Effector memory CD4-positive, alpha-beta T cell (primary cell): ENCODE measurements at regions not wholly inside any gene's neighbourhood (a gene's known extent, or its start where the extent isn't known, plus 50 kb on each side); places are given as distances from the start of the nearest gene placed in this dataset.

ENCODE experiments used
- DNase-seq, 3 donors: peaks; one replicate each; pipeline ENCODE4 v3.0.0-alpha.2; 2020
- H3K27ac ChIP-seq: 2 replicates; pipeline ENCODE4 v1.7.0; 2013; ENCODE audit warnings: mild to moderate bottlenecking, low read length, moderate library complexity; ENCODE audit not compliant: insufficient read depth, poor library complexity, severe bottlenecking
- H3K27me3 ChIP-seq: replicated peaks from 2 replicates; pipeline ENCODE4 v1.7.0; 2013; ENCODE audit warnings: mild to moderate bottlenecking, low read length; ENCODE audit not compliant: insufficient read depth, control insufficient read depth, poor library complexity, severe bottlenecking
- H3K36me3 ChIP-seq: 2 replicates; pipeline ENCODE4 v1.7.0; 2013; ENCODE audit warnings: mild to moderate bottlenecking, low read length, moderate library complexity; ENCODE audit not compliant: control insufficient read depth, insufficient read depth
- H3K4me1 ChIP-seq: 2 replicates; pipeline ENCODE4 v1.7.0; 2013; ENCODE audit warnings: low read length, mild to moderate bottlenecking; ENCODE audit not compliant: control insufficient read depth, insufficient read depth, poor library complexity, severe bottlenecking
- H3K4me3 ChIP-seq: 2 replicates; pipeline ENCODE4 v1.7.0; 2013; ENCODE audit warnings: low read length, low read depth, mild to moderate bottlenecking; ENCODE audit not compliant: insufficient read depth, poor library complexity, severe bottlenecking
- H3K9me3 ChIP-seq: 2 replicates; pipeline ENCODE4 v1.7.0; 2013; ENCODE audit warnings: mild to moderate bottlenecking, low read length, moderate library complexity; ENCODE audit not compliant: control insufficient read depth

DNA sequence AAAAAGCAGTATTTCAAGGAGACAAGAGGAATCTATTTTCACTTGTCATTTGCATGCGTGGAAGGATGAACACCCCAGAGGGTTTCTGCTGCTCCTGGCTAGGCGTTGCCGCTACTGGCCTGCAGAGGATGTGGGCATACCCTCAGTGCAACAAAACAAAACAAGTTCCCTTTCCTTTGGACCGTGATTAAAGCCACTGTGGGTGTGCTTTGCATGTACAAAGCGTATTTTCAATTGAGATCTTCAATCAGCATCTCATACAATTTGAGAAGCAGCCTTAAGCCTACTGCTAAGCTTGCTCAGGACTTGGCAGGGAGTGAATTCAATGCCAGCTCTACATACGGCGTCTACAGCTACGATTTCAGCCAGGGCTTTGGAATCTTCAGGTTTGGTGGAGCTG is 298.4 kb downstream of the LPIN1 start:
- Histone ChIP-seq H3K4me3 (peak overlapping the region; percentile 20), H3K27ac (no peak overlapping the region), H3K4me1 (peaks cover 12% of the 10 kb centered on the region), H3K36me3 (no peaks in the 10 kb centered on the region), H3K9me3 (no peaks in the 10 kb centered on the region), H3K27me3 (no peaks in the 10 kb centered on the region)
- no peak for DNase-seq

DNA sequence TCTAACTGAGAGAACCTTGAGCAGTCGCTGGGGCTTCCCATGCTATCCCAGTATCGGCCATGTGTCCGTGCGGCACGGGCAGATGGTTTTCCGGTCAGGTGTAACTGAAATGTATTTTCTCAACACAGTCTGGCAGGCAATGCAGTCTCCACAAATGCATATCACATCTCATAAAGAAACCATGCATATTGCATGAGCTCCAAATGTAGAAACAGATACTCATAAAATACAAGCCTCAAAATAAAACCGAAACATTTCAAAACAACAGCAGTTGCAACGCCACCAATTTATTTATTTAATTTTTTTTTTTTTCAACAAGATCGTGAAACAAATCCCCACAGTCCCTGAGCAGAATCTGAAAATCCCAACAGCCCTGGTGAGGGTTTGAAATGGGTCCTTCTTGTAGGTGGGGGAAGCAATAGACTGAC is 299.4 kb downstream of the LPIN1 start:
- Histone ChIP-seq H3K4me3 (no peak overlapping the region), H3K4me1 (peaks cover 12% of the 10 kb centered on the region), H3K27ac (no peak overlapping the region), H3K9me3 (no peaks in the 10 kb centered on the region), H3K27me3 (no peaks in the 10 kb centered on the region), H3K36me3 (no peaks in the 10 kb centered on the region)
- no peak for DNase-seq

DNA sequence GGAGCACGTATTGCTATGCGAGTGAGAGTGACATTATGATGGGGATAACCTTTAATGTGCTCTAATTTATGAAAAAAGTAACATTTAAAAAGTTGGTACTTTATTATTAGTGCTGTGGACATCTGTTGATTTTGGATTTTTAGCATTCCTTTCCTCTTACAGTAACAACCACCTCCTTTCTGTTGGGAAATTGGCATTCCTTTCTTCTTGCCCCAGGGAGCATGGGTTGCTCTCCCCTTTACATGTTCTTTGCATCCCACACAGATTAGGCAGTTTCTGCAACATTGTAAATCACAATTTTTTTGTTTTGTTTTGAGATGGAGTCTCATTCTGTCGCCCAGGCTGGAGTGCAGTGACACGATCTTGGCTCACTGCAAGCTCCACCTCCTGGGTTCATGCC is 300.2 kb downstream of the LPIN1 start:
- H3K9me3 ChIP-seq, result no peaks in the 10 kb centered on the region
- no peaks in the 10 kb centered on the region for H3K27me3 ChIP-seq
- H3K36me3 ChIP-seq, result no peaks in the 10 kb centered on the region
- peaks cover 12% of the 10 kb centered on the region for H3K4me1 ChIP-seq
- H3K27ac ChIP-seq, result no peak overlapping the region
- H3K4me3 ChIP-seq, result no peak overlapping the region
- DNase-seq, result no peak

DNA sequence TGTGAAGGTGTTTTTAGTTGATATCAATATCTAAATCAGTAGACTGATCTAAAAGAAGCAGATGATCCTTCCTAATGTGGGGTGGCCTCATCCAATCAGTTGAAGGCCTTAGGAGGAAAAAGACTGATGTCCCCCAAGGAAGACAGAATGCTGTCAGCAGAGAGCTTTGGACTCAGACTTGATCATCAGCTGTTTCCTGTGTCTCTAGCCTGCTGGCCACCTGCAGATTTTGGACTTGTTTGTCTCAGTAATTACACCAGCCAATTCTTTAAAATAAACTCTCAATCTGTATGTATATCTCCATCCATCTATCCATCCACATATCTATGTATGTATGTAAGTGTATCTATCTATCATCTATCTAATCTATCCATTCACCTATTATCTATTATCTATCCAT is 301.3 kb downstream of the LPIN1 start:
- Histone ChIP-seq H3K36me3 (no peaks in the 10 kb centered on the region), H3K4me3 (no peak overlapping the region), H3K4me1 (peaks cover 12% of the 10 kb centered on the region), H3K9me3 (no peaks in the 10 kb centered on the region), H3K27me3 (no peaks in the 10 kb centered on the region), H3K27ac (no peak overlapping the region)
- DNase-seq, result no peak

DNA sequence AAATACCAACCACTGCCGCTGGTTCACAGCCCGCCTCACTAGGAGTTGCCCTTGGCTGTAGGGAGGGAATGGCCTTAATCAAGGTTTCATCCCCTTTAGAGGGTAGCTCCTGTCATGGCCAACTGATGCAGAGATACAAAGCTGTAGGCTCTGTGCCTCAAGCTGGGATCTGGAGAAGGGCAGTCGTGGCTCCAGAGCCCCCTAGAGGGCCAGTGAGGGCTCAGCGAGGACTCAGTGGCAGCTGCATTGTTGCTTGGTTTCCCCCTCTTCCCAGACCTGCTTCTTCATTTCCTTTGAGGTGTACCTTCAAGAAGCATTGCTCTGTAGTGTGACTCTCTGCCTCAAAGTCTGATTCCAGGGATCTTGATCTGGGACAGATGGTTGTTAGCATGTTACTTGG is 302.1 kb downstream of the LPIN1 start:
- Histone ChIP-seq H3K36me3 (no peaks in the 10 kb centered on the region), H3K4me3 (no peak overlapping the region), H3K4me1 (peaks cover 12% of the 10 kb centered on the region), H3K9me3 (no peaks in the 10 kb centered on the region), H3K27me3 (no peaks in the 10 kb centered on the region), H3K27ac (no peak overlapping the region)
- no peak for DNase-seq

DNA sequence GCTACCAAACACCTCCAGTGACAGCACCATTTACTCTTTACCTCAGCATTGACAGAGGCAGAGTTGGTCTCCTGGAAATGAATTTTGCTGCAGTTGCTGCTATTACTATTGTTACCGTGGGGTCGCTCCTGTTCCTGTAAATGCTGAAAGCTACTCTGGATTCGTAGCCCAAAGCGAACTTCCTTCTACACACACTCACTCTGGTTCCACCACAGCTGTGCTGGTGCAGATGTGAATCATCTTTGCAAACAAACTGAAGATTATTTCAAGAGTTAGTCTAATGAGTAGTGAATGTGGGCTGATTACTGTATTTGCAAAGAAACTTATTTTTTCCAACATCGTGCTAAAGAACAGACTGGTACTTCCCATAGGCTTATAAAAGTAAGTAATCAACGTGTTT is 304.0 kb downstream of the LPIN1 start:
- Histone ChIP-seq H3K4me1 (peaks cover under 1% of the 10 kb centered on the region), H3K4me3 (no peak overlapping the region), H3K9me3 (no peaks in the 10 kb centered on the region), H3K27ac (no peak overlapping the region), H3K27me3 (no peaks in the 10 kb centered on the region), H3K36me3 (no peaks in the 10 kb centered on the region)
- DNase-seq, result no peak

DNA sequence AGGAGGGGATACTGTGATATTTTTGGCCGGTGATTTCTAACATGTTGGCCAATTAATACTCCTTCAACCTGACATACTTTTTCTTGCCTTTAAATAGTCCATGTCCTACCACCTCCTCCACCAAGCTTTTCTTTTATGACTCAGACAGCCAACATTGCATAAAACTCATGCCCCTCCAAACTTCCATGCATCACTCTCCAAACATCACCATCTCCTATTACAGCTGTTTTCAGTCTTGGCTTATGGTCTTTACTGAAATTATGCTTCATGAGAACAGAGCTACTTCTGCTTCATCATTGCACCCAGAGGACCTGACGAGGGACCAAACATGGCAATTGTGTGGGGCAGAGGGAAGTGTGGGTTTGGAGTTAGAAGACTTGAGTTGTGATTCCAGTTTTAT is 305.4 kb downstream of the LPIN1 start:
- DNase-seq, result no peak

DNA sequence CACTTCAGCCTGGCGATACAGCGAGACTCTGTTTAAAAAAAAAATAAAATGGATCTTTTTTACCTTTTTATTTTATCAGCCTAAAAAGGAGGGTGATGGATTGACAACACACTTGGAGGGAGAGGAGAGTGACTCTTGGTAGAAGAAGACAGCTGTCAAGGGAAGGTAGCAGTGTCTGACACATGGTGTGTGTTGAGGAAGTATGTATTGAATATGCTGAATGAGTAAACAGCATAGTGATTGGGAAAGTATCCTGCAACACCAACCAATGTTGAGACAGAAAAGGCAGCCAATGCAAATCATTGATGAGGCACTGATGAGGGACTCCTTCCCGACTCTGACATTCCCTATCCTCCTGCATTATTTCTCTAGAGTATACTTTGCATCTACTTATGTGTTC is 306.4 kb downstream of the LPIN1 start:
- Histone ChIP-seq H3K4me1 (no peaks in the 10 kb centered on the region), H3K4me3 (no peak overlapping the region), H3K36me3 (no peaks in the 10 kb centered on the region), H3K9me3 (no peaks in the 10 kb centered on the region), H3K27ac (no peak overlapping the region), H3K27me3 (no peaks in the 10 kb centered on the region)
- DNase-seq, result no peak

More for the DNA sequence above, 305.4 kb downstream of the LPIN1 start:
- Histone ChIP-seq H3K4me3 (no peak overlapping the region), H3K27me3 (no peaks in the 10 kb centered on the region), H3K9me3 (no peaks in the 10 kb centered on the region), H3K4me1 (no peaks in the 10 kb centered on the region), H3K36me3 (no peaks in the 10 kb centered on the region), H3K27ac (no peak overlapping the region)

DNA sequence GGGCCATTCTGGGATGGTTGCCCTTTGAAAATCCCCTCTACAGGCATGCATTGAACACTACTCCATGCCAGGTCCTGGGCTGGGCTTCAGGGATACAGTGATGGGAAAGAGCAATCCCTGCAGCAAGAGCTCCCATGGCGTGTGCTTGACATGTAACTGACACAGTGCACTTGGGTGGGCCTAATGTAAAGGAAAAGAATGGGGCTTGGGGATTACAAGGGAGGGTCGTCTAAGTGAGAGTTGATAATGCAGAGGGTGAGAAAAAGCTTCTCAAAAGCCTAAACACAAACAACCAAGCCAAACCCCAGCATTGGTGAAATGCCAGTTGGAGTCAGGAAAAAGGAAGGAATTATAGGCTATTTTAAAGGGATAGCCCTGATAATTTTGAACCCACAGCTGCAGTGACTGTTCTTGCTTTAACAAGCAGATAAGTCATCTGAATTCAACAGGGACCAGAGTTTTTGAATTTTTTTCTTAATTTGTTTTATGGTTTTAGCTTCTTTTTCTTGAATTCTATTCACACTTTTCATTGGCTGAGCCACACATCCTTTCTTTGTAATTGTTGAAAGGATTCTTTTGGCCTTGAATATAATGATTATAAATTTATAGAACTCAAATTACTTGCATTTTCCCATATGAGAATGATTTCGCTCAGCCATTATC is 308.7 kb downstream of the LPIN1 start:
- no peak overlapping the region for H3K4me3 ChIP-seq
- no peaks in the 10 kb centered on the region for H3K9me3 ChIP-seq
- DNase-seq, result no peak
- no peaks in the 10 kb centered on the region for H3K27me3 ChIP-seq
- no peaks in the 10 kb centered on the region for H3K36me3 ChIP-seq
- H3K4me1 ChIP-seq, result no peaks in the 10 kb centered on the region
- H3K27ac ChIP-seq, result no peak overlapping the region

DNA sequence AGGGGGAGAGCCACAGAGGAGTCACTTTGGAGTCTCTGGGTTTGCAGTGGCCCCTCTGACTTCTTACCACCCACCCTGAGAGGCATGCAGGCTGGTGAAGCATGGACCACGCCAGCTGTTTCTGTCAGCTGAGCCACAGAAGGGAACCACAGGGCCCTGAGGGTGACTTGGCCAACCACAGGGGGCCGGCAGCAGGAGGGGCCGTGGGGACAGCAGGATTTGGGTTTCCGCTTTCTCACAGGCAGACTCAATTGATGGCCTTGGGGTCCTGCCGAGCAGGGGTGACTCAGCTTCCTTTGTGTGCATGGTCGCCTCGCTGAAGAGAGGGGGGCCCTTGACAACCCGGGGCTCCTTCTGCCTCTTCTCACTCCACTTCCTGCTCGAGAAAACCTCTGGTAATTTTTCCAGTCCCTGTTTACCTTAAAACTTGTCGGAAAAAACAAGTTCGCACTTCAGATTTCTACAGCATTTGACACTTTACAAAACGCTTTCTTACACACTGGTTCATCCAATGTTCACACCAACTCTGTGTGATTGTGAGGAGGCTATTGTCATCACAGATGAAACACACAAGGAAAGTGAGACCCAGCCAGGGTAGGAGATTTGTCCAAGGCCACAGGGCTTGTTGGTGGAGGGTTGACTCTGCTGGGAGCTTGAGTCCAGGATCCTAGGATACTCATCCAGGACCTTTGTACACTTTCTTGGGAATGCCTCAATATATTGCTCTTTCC is 311.2 kb downstream of the LPIN1 start:
- H3K4me1 ChIP-seq, result no peaks in the 10 kb centered on the region
- no peak overlapping the region for H3K4me3 ChIP-seq
- H3K36me3 ChIP-seq, result no peaks in the 10 kb centered on the region
- no peak overlapping the region for H3K27ac ChIP-seq
- H3K27me3 ChIP-seq, result no peaks in the 10 kb centered on the region
- H3K9me3 ChIP-seq, result no peaks in the 10 kb centered on the region
- DNase-seq, result no peak
